SK-N-SH (cell line): ENCODE measurements at regions not wholly inside any gene's neighbourhood (a gene's known extent, or its start where the extent isn't known, plus 50 kb on each side); places are given as distances from the start of the nearest gene placed in this dataset.

Experiments used
- FOXM1 ChIP-seq: IDR thresholded peaks from 2 replicates; pipeline ENCODE4 v1.4.0; 2012; ENCODE audit warnings: low read depth, mild to moderate bottlenecking
- RAD21 ChIP-seq: IDR thresholded peaks from 2 replicates; pipeline ENCODE4 v1.6.1; 2012; ENCODE audit warnings: mild to moderate bottlenecking, low read length

DNA sequence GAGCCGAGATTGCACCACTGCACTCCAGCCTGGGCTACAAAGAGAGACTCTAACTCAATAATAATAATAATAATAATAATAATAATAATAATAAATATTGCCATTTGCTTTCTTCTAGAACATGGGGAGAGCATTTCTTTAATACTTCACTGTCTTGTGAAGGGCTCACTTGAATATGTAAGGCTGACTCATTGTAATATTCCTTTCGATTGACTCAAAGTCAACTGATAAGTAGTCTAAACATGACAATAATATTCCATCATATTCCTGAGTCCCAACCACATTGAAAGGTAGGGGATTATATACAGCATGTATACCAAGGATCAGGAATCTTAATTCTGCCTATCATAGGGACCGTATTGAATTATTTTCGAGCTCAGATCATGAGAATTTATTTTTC is 949.2 kb downstream of the DSC3 start:
- TF ChIP-seq RAD21 (no peak), FOXM1 (no peak)
